GM12875 (cell line): ENCODE measurements at regions not wholly inside any gene's neighbourhood (a gene's known extent, or its start where the extent isn't known, plus 50 kb on each side); places are given as distances from the start of the nearest gene placed in this dataset.

ENCODE experiments used
- H3K4me3 ChIP-seq: one replicate; pipeline ENCODE4 v1.5.1; 2011; ENCODE audit warnings: low read depth, low read length, control low read depth
- CTCF ChIP-seq: IDR thresholded peaks from 2 replicates; pipeline ENCODE4 v1.5.1; 2011; ENCODE audit warnings: low read depth, mild to moderate bottlenecking, control low read depth, inconsistent platforms, low read length, moderate library complexity, borderline replicate concordance; ENCODE audit not compliant: insufficient read depth

- no peak for TF ChIP-seq CTCF
- no peak overlapping the region for H3K4me3 ChIP-seq
These were observed 318.4 kb upstream of the MAF start for GRCh38 chr16:79918916-79919315.

- H3K4me3 ChIP-seq, result no peak overlapping the region
- no peak for TF ChIP-seq CTCF
These were observed 315.2 kb upstream of the MAF start for GRCh38 chr16:79915761-79916160.

- H3K4me3 ChIP-seq, result no peak overlapping the region
- TF ChIP-seq CTCF, result no peak
These were observed 314.6 kb upstream of the MAF start for GRCh38 chr16:79914961-79915720.

- H3K4me3 ChIP-seq, result no peak overlapping the region
- no peak for TF ChIP-seq CTCF
These were observed 312.2 kb upstream of the MAF start for GRCh38 chr16:79912592-79913310.

GRCh38 chr16:79911660-79912059 is 311.1 kb upstream of the MAF start:
- H3K4me3 ChIP-seq, result no peak overlapping the region
- TF ChIP-seq CTCF, result no peak

GRCh38 chr16:79909571-79909970 is 309.0 kb upstream of the MAF start:
- H3K4me3 ChIP-seq, result no peak overlapping the region
- no peak for TF ChIP-seq CTCF

- no peak for TF ChIP-seq CTCF
- H3K4me3 ChIP-seq, result no peak overlapping the region
These were observed 302.9 kb upstream of the MAF start for GRCh38 chr16:79903471-79903870.
